Keratinocyte (primary cell): ENCODE measurements at regions not wholly inside any gene's neighbourhood (a gene's known extent, or its start where the extent isn't known, plus 50 kb on each side); places are given as distances from the start of the nearest gene placed in this dataset.

ENCODE experiments used
- EZH2 ChIP-seq: IDR thresholded peaks from one replicate; pipeline ENCODE4 v1.6.1; 2012; ENCODE audit warnings: inconsistent platforms, mild to moderate bottlenecking, low read length, moderate library complexity
- TF ChIP-seq, protein P1 (sequence below), 3 experiments: IDR thresholded peaks in 1 of 3; conservative IDR thresholded peaks in 1 of 3; optimal IDR thresholded peaks in 1 of 3; 2 replicates in 2 of 3; 3 replicates in 1 of 3; pipeline versions ENCODE3 to v1.5.1; 2011; ENCODE audit warnings: low read length in 3 of 3, mild to moderate bottlenecking in 3 of 3, moderate library complexity in 2 of 3, control low read depth in 1 of 3, inconsistent platforms in 1 of 3; ENCODE audit not compliant: insufficient read depth in 2 of 3; ENCODE audit errors: extremely low read depth in 1 of 3

DNA sequence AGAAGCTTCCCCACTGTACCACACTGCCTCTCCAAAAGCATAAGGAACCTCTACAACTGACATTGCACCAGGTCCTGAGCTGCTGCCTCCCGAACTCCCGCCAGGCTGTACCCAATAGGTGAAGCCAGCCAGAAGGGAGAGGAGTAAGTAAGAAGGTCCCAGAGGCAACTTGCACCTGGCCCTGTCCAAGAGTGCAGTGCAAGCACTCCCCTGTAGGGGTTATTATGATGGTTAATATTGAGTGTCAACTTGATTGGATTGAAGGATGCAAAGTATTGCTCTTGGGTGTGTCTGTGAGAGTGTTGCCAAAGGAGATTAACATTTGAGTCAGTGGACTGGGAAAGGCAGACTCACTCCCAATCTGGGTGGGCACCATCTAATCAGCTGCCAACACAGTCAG is 879.3 kb upstream of the SLIT2 start:
- TF ChIP-seq, protein P1, sequence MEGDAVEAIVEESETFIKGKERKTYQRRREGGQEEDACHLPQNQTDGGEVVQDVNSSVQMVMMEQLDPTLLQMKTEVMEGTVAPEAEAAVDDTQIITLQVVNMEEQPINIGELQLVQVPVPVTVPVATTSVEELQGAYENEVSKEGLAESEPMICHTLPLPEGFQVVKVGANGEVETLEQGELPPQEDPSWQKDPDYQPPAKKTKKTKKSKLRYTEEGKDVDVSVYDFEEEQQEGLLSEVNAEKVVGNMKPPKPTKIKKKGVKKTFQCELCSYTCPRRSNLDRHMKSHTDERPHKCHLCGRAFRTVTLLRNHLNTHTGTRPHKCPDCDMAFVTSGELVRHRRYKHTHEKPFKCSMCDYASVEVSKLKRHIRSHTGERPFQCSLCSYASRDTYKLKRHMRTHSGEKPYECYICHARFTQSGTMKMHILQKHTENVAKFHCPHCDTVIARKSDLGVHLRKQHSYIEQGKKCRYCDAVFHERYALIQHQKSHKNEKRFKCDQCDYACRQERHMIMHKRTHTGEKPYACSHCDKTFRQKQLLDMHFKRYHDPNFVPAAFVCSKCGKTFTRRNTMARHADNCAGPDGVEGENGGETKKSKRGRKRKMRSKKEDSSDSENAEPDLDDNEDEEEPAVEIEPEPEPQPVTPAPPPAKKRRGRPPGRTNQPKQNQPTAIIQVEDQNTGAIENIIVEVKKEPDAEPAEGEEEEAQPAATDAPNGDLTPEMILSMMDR (optimal IDR thresholded peaks at IDR 0.05 in 1 of 3, IDR thresholded peaks at IDR 0.05 in 1 of 3, conservative IDR thresholded peaks at IDR 0.05 in 1 of 3; ENCODE audit: extremely low read depth in 1 of 3, insufficient read depth in 2 of 3, low read length in 3 of 3) = no peak
- no peak for TF ChIP-seq EZH2
